GM12878 (cell line): ENCODE measurements at regions not wholly inside any gene's neighbourhood (a gene's known extent, or its start where the extent isn't known, plus 50 kb on each side); places are given as distances from the start of the nearest gene placed in this dataset.

Experiments used
- BRCA1 ChIP-seq: IDR thresholded peaks from 2 replicates; pipeline ENCODE4 v1.6.1; 2011; ENCODE audit warnings: low read depth, low read length, improper control_type of control experiment
- HDGF ChIP-seq: fragments of 450-650 bp; IDR thresholded peaks from 2 replicates; pipeline ENCODE4 v1.6.1; 2016; ENCODE audit warnings: antibody characterized with exemption
- NFIC ChIP-seq: IDR thresholded peaks from 2 replicates; pipeline ENCODE4 v1.6.1; 2012; ENCODE audit warnings: low read depth, mild to moderate bottlenecking, inconsistent platforms, low read length, moderate library complexity
- POLR2A ChIP-seq: IDR thresholded peaks from 2 replicates; pipeline ENCODE4 v1.6.1; 2011; ENCODE audit warnings: low read depth, mild to moderate bottlenecking, low read length
- POLR2AphosphoS5 ChIP-seq: IDR thresholded peaks from 2 replicates; pipeline ENCODE4 v1.6.1; 2011; ENCODE audit warnings: mild to moderate bottlenecking, low read length, inconsistent platforms
- POU2F2 ChIP-seq: IDR thresholded peaks from 3 replicates; pipeline ENCODE4 v1.6.1; 2011; ENCODE audit warnings: low read depth, mild to moderate bottlenecking, low read length, borderline replicate concordance
- TF ChIP-seq, protein P1 (sequence below): IDR thresholded peaks from 2 replicates; pipeline ENCODE4 v1.6.1; 2012; ENCODE audit warnings: low read depth, low read length, improper control_type of control experiment
- TF ChIP-seq, protein P2 (sequence below), 3 experiments: IDR thresholded peaks in 2 of 3; conservative IDR thresholded peaks in 1 of 3; 2 replicates each; pipeline ENCODE4 v1.5.1; 2011; ENCODE audit warnings: low read depth in 3 of 3, low read length in 3 of 3, mild to moderate bottlenecking in 3 of 3, control low read depth in 2 of 3, moderate library complexity in 2 of 3, inconsistent platforms in 1 of 3, mixed read lengths in 1 of 3; ENCODE audit not compliant: control insufficient read depth in 2 of 3, insufficient read depth in 1 of 3; ENCODE audit errors: extremely low read depth in 1 of 3
- TF ChIP-seq, protein P3 (sequence below): IDR thresholded peaks from 2 replicates; pipeline ENCODE4 v1.6.1; 2011; ENCODE audit warnings: borderline replicate concordance, low read depth, mild to moderate bottlenecking, moderate library complexity, low read length; ENCODE audit not compliant: insufficient read depth, poor library complexity, severe bottlenecking

DNA sequence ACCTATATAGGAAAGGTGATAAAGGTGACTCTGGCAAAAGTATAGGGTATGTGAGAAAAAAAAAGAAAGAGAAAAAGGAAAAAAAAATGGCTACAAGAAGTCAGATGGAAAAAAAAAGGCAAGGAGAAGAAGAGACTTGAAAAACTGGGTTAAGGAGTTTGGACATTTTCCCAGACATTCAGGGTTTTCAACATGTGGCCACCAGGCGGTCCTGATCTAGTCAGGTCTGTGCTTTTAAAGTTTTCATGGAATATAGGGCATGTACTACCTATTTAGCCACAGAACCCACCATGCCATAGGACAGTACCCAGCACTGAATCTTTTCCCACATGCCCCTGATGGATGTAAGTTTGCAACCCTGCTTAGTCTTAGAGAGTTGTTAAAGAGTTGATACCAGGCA, 433.7 kb downstream of the MAFB start:
- TF ChIP-seq, protein P1, sequence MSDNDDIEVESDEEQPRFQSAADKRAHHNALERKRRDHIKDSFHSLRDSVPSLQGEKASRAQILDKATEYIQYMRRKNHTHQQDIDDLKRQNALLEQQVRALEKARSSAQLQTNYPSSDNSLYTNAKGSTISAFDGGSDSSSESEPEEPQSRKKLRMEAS, result no peak
- no peak for TF ChIP-seq BRCA1
- no peak for TF ChIP-seq POLR2AphosphoS5
- TF ChIP-seq POU2F2, result no peak
- TF ChIP-seq HDGF, result no peak
- no peak for TF ChIP-seq POLR2A
- TF ChIP-seq, protein P2, sequence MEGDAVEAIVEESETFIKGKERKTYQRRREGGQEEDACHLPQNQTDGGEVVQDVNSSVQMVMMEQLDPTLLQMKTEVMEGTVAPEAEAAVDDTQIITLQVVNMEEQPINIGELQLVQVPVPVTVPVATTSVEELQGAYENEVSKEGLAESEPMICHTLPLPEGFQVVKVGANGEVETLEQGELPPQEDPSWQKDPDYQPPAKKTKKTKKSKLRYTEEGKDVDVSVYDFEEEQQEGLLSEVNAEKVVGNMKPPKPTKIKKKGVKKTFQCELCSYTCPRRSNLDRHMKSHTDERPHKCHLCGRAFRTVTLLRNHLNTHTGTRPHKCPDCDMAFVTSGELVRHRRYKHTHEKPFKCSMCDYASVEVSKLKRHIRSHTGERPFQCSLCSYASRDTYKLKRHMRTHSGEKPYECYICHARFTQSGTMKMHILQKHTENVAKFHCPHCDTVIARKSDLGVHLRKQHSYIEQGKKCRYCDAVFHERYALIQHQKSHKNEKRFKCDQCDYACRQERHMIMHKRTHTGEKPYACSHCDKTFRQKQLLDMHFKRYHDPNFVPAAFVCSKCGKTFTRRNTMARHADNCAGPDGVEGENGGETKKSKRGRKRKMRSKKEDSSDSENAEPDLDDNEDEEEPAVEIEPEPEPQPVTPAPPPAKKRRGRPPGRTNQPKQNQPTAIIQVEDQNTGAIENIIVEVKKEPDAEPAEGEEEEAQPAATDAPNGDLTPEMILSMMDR (IDR thresholded peaks at IDR 0.05 in 2 of 3, conservative IDR thresholded peaks at IDR 0.05 in 1 of 3; ENCODE audit: control insufficient read depth in 2 of 3, extremely low read depth in 1 of 3, insufficient read depth in 1 of 3, low read depth in 3 of 3, low read length in 3 of 3), result no peak
- TF ChIP-seq, protein P3, sequence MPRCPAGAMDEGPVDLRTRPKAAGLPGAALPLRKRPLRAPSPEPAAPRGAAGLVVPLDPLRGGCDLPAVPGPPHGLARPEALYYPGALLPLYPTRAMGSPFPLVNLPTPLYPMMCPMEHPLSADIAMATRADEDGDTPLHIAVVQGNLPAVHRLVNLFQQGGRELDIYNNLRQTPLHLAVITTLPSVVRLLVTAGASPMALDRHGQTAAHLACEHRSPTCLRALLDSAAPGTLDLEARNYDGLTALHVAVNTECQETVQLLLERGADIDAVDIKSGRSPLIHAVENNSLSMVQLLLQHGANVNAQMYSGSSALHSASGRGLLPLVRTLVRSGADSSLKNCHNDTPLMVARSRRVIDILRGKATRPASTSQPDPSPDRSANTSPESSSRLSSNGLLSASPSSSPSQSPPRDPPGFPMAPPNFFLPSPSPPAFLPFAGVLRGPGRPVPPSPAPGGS, result no peak
- no peak for TF ChIP-seq NFIC
